Small intestine (tissue), 7 donors: ENCODE measurements at regions not wholly inside any gene's neighbourhood (a gene's known extent, or its start where the extent isn't known, plus 50 kb on each side); places are given as distances from the start of the nearest gene placed in this dataset.
"Not testable (repeated sequence)": the region's sequence is repeated elsewhere in the genome, so short reads cannot be mapped to it uniquely, and the experiment has no call there.

Experiments
- DNase-seq, 2 donors: peaks; one replicate each; pipeline versions ENCODE4 v3.0.0 to v3.0.0-alpha.2; 2013
- FAIRE-seq: peaks from 2 replicates; lab custom pipeline; 2012; peaks lifted over from hg19 to GRCh38; lab: Jason Lieb, UNC
- H3K27ac ChIP-seq, 3 donors: one replicate each; pipeline ENCODE4 v1.5.1; 2013; ENCODE audit warnings: low read length in 2 of 3, mild to moderate bottlenecking in 2 of 3, control low read depth in 1 of 3, inconsistent platforms in 1 of 3, low read depth in 1 of 3, moderate library complexity in 1 of 3
- H3K27me3 ChIP-seq, 3 donors: one replicate each; pipeline ENCODE4 v1.6.1; 2013; ENCODE audit warnings: low read length in 3 of 3, inconsistent platforms in 1 of 3; ENCODE audit not compliant: control insufficient read depth in 3 of 3, insufficient read depth in 3 of 3
- H3K36me3 ChIP-seq, 3 donors: one replicate each; pipeline ENCODE4 v1.6.1; 2013; ENCODE audit warnings: low read length in 3 of 3, inconsistent platforms in 1 of 3, low read depth in 1 of 3, mild to moderate bottlenecking in 1 of 3, moderate library complexity in 1 of 3; ENCODE audit not compliant: control insufficient read depth in 3 of 3, insufficient read depth in 2 of 3
- H3K4me1 ChIP-seq, 3 donors: one replicate each; pipeline ENCODE4 v1.6.1; 2013; ENCODE audit warnings: low read length in 2 of 3, inconsistent platforms in 1 of 3, low read depth in 1 of 3, mild to moderate bottlenecking in 1 of 3, moderate library complexity in 1 of 3; ENCODE audit not compliant: control insufficient read depth in 3 of 3, insufficient read depth in 2 of 3
- H3K4me3 ChIP-seq, 3 donors: one replicate each; pipeline ENCODE4 v1.5.1; 2013; ENCODE audit warnings: low read length in 3 of 3, control low read depth in 1 of 3, inconsistent platforms in 1 of 3, low read depth in 1 of 3, mild to moderate bottlenecking in 1 of 3, moderate library complexity in 1 of 3
- H3K9me3 ChIP-seq, 2 donors: one replicate each; pipeline ENCODE4 v1.6.1; 2013; ENCODE audit warnings: low read depth in 1 of 2, low read length in 1 of 2; ENCODE audit not compliant: control insufficient read depth in 2 of 2, insufficient read depth in 1 of 2
- WGBS, 3 donors: extraction: QIAGEN DNeasy Blood & Tissue Kit; methylation state at CpG; one replicate each; pipeline ENCODE4 v1.1.7; 2013; 5-methylcytosine and 5-hydroxymethylcytosine counted together
- donor health status: healthy with polysubstance abuse.
- donor health status: control.
- donor health status: control.
- donor health status: Bipolar disorder and iron deficiency.
- donor health status: healthy.

DNA sequence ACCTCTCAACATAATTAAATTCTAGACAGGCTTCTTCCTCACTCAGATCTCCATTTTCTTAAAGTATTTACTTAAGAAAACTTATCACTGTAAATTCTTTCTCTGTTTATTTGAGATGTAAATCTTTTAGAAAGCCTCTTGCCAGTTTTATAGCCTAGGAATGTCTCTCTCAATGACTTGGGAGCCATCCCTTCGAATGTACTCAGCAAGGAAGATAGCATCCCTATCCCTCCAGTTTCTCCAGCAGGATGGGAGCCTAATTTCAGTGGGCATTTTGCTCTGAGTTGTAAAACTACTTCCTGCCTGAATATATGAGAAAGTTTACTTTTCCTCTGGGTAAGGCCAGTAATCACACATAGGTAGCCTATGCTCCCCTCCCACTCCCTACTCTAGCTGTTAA lies 558.5 kb upstream of the ARRDC3 start:
- Histone ChIP-seq H3K36me3 (no peaks in the 10 kb centered on the region), H3K4me3 (no peak overlapping the region), H3K27me3 (no peaks in the 10 kb centered on the region), H3K9me3 (no peaks in the 10 kb centered on the region), H3K4me1 (no peaks in the 10 kb centered on the region), H3K27ac (no peak overlapping the region)
- DNase-seq (no peak), FAIRE-seq (no peak)
- WGBS, 3 donors = 4 to 16% (median 13%) methylated on average over 1 of the region's 1 CpG

DNA sequence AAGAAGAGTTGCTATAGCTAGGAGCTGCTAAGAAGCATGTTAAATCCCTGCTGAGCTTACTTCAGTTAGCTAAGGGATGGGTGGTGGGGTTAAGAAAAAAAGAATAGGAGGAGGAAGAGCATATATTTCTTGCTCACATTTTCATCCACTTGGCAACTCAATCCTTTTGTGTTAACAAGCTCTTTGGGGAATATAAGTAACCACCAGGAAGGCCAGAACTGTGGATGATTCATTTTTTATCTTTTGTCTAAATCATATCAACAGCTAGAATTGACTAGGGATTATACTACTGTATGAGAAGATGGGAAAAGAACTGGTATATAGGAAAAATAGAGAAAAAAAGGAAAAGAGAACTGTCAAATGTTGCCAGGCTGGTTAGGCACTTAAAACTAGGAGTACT lies 555.3 kb upstream of the ARRDC3 start:
- Histone ChIP-seq H3K27ac (no peak overlapping the region), H3K4me3 (no peak overlapping the region), H3K27me3 (no peaks in the 10 kb centered on the region), H3K9me3 (no peaks in the 10 kb centered on the region), H3K4me1 (no peaks in the 10 kb centered on the region), H3K36me3 (no peaks in the 10 kb centered on the region)
- DNase-seq (no peak), FAIRE-seq (no peak)

DNA sequence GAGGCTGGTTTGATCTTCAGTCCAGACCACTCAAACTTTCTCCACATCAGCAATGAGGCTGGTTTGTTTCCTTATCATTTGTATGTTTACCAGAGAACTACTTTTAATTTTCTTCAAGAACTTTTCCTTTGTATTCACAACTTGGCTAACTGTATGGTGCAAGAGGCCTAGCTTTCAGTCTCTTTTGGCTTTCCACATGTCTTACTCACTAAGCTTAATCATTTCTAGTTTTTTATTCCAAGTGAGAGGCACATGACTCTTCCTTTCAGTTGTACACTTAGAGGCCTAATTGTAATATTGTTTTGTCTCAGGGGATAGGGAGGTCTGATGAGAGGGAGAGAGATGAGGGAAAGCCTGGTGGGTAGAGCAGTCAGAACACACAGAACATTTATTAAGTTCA lies 554.0 kb upstream of the ARRDC3 start:
- FAIRE-seq (no peak), DNase-seq (no peak)
- Histone ChIP-seq H3K9me3 (no peaks in the 10 kb centered on the region), H3K27ac (no peak overlapping the region), H3K36me3 (no peaks in the 10 kb centered on the region), H3K27me3 (no peaks in the 10 kb centered on the region), H3K4me1 (no peaks in the 10 kb centered on the region), H3K4me3 (no peak overlapping the region)

DNA sequence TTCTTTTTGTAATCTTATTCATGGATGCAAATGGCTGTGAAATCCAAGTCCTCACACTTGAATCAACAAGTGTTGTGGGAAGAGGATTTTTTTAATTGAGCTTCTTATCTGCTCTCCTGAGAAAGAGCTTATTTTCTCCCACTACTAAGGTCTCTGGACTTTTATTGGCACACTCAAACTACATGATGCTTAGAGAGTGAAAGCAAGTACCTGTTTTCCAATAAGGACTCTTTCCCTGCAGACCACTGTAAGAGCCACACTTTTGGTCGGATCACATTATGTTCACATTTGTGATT lies 546.4 kb upstream of the ARRDC3 start:
- H3K9me3 ChIP-seq = no peaks in the 10 kb centered on the region
- no peak for FAIRE-seq
- no peaks in the 10 kb centered on the region for H3K36me3 ChIP-seq
- no peaks in the 10 kb centered on the region for H3K4me1 ChIP-seq
- 73 to 93% (median 74%) methylated on average over 1 of the region's 1 CpG for WGBS, 3 donors
- H3K27ac ChIP-seq = no peak overlapping the region
- no peak overlapping the region for H3K4me3 ChIP-seq
- no peaks in the 10 kb centered on the region for H3K27me3 ChIP-seq
- DNase-seq = no peak

DNA sequence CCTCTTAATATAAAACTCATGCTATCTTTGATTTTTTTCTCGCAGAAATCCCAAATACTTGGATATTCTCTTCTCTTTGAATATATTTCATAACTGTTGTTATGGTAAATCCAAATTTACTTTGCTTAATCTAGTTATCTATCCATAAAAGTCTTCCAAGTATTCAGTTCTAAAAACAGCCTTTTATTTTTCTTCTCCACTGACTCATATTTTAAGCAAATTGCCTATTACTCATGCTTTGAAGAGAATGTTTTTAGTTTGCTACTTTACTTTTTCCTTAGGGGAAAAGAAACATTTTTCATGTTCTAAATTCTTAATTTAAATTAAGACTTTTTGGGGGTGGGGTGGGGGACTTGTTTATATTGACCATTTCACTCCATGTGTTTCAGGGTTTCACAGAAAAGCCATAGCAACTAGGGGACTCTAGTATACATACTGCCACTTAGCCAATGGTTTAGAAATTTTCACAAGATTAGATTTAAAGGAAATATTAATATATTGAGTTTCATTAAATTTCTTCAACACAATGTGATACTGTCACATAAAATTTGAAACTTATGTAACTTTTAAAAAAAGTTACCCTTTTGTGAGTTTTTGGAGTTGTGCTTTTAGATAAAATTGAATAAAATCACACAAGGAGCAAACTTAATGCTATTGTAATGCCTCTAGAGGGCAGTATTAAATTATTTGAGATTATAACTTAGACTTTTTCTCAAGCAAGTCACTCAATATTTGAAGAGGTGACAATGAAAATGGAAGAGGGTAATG lies 545.8 kb upstream of the ARRDC3 start:
- Histone ChIP-seq H3K9me3 (no peaks in the 10 kb centered on the region), H3K27ac (no peak overlapping the region), H3K27me3 (no peaks in the 10 kb centered on the region), H3K4me3 (no peak overlapping the region), H3K4me1 (no peaks in the 10 kb centered on the region), H3K36me3 (no peaks in the 10 kb centered on the region)
- WGBS, 3 donors = 46 to 96% (median 86%) methylated on average over 1 of the region's 1 CpG
- DNase-seq = peak in 1 of 2 donors; percentile 1
- FAIRE-seq = peak; percentile 33

DNA sequence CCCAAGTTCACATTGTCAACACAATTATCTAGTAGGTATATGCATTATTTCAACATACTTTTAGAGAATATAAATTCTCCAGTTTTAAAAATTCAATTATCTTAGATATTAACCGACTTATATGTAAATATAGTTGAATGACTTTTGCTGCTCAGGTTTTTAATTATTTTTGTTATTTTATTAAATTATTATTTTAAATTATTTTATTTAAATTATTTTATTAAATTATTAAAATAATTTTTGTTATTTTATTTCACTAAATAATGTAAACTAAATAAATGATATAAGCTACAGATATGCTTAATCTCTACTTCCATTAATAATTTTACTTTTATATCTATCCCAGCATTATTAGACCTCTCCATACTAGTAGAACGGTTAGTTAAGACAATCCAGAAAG lies 544.3 kb upstream of the ARRDC3 start:
- no peaks in the 10 kb centered on the region for H3K27me3 ChIP-seq
- DNase-seq (no peak), FAIRE-seq (peak; percentile 78)
- H3K4me1 ChIP-seq = no peaks in the 10 kb centered on the region
- H3K9me3 ChIP-seq = no peaks in the 10 kb centered on the region
- no peak overlapping the region for H3K27ac ChIP-seq
- H3K4me3 ChIP-seq = no peak overlapping the region
- no peaks in the 10 kb centered on the region for H3K36me3 ChIP-seq
- WGBS, 3 donors = 81 to 87% (median 83%) methylated on average over 2 of the region's 2 CpGs

DNA sequence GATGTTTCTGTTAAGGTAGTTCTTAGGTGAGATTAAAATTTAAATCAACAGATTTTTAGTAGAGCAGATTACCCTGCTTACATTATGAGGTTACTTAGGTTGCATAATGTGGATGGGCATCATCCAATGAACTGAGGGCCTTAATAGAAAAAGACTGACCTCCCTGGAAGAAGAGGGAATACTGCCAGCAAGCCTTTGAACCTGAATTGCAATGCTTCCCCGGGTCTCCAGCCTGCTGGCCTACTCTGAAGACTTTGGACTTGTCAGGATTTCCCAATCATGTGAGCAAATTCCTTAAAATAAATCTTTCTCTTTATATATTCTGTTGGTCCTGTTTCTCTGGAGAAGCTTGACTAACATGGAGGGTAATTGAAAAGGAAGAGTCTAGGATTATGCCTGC lies 542.1 kb upstream of the ARRDC3 start:
- Histone ChIP-seq H3K4me3 (no peak overlapping the region), H3K9me3 (no peaks in the 10 kb centered on the region), H3K27ac (no peak overlapping the region), H3K4me1 (no peaks in the 10 kb centered on the region), H3K36me3 (no peaks in the 10 kb centered on the region), H3K27me3 (no peaks in the 10 kb centered on the region)
- no peak for DNase-seq
- WGBS, 3 donors = 7 to 41% (median 17%) methylated on average over 1 of the region's 1 CpG
- FAIRE-seq = no peak

DNA sequence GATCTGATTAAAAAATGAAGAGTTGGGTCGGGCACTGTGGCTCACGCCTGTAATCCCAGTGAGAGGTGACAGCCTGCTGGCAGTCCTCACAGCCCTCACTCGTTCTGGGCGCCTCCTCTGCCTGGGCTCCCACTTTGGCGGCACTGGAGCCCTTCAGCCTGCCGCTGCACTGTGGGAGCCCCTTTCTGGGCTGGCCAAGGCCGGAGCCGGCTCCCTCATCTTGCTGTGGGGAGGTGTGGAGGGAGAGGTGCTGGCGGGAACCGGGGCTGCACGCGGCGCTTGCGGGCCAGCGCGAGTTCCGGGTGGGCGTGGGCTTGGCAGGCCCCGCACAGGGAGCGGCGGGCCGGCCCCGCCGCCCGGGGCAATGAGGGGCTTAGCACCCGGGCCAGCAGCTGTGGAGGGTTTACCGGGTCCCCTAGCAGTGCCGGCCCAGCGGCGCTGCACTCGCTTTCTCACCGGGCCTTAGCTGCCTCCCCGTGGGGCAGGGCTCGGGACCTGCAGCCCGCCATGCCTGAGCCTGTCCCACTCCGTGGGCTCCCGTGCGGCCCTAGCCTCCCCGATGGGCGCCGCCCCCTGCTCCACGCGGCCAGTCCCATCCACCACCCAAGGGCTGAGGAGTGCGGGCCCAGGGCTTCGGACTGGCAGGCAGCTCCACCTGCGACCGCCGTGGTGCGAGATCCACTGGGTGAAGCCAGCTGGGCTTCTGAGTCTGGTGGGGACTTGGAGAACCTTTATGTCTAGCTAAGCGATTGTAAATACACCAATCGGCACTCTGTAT lies 534.1 kb upstream of the ARRDC3 start:
- not testable (repeated sequence) for H3K4me1 ChIP-seq, H3K36me3 ChIP-seq, FAIRE-seq, H3K9me3 ChIP-seq, H3K4me3 ChIP-seq, H3K27ac ChIP-seq, DNase-seq, H3K27me3 ChIP-seq
- WGBS, 3 donors = 91 to 94% (median 92%) methylated on average over 45 to 51 of the region's 51 CpGs
